ENCODE measurements at regions not wholly inside any gene's neighbourhood (a gene's known extent, or its start where the extent isn't known, plus 50 kb on each side); places are given as distances from the start of the nearest gene placed in this dataset.

GRCh38 chr21:38121888-38122720, 134.7 kb upstream of the KCNJ15 start:
- H3K4me3 ChIP-seq (ENCODE audit: low read depth, low read length) = no peak overlapping the region
- TF ChIP-seq, protein P1, sequence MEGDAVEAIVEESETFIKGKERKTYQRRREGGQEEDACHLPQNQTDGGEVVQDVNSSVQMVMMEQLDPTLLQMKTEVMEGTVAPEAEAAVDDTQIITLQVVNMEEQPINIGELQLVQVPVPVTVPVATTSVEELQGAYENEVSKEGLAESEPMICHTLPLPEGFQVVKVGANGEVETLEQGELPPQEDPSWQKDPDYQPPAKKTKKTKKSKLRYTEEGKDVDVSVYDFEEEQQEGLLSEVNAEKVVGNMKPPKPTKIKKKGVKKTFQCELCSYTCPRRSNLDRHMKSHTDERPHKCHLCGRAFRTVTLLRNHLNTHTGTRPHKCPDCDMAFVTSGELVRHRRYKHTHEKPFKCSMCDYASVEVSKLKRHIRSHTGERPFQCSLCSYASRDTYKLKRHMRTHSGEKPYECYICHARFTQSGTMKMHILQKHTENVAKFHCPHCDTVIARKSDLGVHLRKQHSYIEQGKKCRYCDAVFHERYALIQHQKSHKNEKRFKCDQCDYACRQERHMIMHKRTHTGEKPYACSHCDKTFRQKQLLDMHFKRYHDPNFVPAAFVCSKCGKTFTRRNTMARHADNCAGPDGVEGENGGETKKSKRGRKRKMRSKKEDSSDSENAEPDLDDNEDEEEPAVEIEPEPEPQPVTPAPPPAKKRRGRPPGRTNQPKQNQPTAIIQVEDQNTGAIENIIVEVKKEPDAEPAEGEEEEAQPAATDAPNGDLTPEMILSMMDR (IDR thresholded peaks at IDR 0.05; ENCODE audit: low read depth, low read length) = no peak

GRCh38 chr21:38123626-38124025, 133.2 kb upstream of the KCNJ15 start:
- no peak overlapping the region for H3K4me3 ChIP-seq (ENCODE audit: low read depth, low read length)
- TF ChIP-seq, protein P1 (IDR thresholded peaks at IDR 0.05; ENCODE audit: low read depth, low read length) = no peak

DNA sequence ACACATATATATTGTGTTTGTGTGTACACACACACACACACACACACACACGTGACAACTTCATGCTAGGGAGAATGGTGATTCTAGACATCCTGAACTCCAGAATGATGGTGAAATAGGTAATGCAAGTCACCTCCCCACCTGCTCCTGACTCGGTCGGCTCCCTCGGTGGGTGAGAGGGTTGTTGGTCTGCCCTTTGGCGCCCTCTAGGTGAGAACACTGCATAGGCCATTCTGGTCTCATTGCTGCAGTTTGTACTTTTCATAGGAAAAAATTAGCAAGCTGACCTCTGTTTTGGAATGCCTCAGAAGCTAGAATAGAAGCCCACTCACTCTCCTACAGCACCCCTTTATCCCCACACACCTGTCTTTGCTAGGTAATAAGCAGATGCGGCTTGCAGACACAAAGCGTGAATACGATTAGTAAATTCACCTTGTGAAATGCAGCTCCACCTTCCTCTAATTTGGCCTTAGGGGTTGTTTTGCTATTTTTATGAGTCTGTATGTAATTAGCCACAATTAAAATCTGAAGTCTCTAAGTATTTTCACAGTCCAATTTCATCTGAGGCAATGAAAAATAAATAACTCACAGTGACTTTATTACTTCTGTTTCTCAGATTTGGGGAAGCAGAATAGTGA, 130.0 kb upstream of the KCNJ15 start:
- no peak overlapping the region for H3K4me3 ChIP-seq (ENCODE audit: low read depth, low read length)
- TF ChIP-seq, protein P1 (IDR thresholded peaks at IDR 0.05; ENCODE audit: low read depth, low read length) = peak; percentile 89

DNA sequence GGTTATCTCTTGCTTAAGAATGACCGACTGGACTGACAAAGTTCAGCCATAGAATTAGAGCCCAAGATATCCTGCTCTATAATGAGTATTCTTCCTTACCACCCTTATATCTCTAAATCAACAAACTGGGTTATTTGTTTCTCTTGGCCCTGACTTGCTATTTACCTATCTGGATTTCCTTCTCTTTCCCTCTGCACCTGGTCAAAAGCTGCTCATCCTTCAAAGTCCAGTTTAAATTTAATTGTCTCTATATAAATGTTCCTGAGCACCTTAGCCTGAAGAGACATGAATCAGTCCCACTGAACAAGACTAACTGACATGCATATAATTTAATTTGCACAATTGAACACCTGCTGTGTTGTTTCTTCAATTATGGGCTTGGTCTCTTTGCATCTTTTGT, 127.1 kb upstream of the KCNJ15 start:
- no peak overlapping the region for H3K4me3 ChIP-seq (ENCODE audit: low read depth, low read length)
- TF ChIP-seq, protein P1 (IDR thresholded peaks at IDR 0.05; ENCODE audit: low read depth, low read length) = no peak

DNA sequence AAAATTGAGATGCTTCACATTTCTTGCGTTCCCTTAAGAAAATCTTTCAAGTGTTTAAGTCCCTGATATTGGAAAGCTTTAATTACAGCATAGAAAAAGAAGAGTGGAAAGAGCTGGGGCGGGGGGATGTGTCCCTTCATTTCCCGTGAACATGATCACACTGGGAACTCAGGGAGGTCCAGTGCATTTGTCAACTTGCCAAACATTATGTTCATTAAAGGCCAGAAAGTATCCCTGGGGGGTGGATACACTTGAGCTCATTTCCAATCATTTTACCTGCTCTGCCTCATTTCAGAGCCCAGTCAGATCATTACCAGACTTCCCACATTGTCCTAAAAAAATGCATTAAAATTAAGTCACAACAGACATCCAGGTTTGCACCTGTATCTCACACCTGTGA, 123.6 kb upstream of the KCNJ15 start:
- no peak overlapping the region for H3K4me3 ChIP-seq (ENCODE audit: low read depth, low read length)
- TF ChIP-seq, protein P1 (IDR thresholded peaks at IDR 0.05; ENCODE audit: low read depth, low read length) = no peak

- H3K4me3 ChIP-seq (ENCODE audit: low read depth, low read length) = no peak overlapping the region
- TF ChIP-seq, protein P1 (IDR thresholded peaks at IDR 0.05; ENCODE audit: low read depth, low read length) = no peak
Measured at GRCh38 chr21:38134084-38134873, 122.5 kb upstream of the KCNJ15 start.
